GM12873 (cell line): ENCODE measurements at regions not wholly inside any gene's neighbourhood (a gene's known extent, or its start where the extent isn't known, plus 50 kb on each side); places are given as distances from the start of the nearest gene placed in this dataset.
A peak's percentile ranks its signal among the peaks of the same experiment; 100 is the strongest.

Experiments
- TF ChIP-seq, protein P1 (sequence below): IDR thresholded peaks from 2 replicates; pipeline ENCODE4 v1.5.1; 2012; ENCODE audit warnings: low read depth, mild to moderate bottlenecking, moderate library complexity, low read length, control low read depth; ENCODE audit not compliant: insufficient read depth; ENCODE audit errors: missing control alignments

DNA sequence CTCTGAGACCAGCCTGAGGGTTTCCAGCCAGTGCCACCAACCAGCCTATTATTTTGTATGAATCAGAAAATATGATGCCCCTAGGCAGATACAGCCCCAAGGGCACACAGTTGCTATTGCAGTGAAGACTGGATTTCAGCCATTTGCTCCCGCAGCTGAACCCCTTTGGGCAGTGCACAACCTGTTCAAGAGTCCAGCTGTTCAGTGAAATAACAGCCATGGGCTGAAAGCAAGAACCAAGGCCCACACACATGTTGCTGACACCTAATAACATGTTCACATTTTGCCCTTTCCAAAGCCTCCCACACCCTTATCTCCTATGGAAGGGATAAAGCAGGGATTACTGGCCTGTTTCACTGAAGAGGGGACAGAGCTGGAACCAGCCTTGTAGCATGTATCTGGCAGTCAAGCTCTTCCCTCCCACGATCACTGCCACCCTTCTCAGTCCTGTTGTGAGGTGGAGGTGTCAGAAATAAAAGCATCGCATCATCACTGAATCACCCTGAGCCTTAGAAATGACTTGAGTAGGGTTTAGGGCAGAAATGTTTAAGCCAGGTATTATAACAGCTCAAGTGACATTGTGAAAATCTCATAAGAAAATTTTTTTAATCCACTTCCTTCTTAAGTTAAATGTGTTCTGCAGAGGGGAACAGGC lies 137.1 kb upstream of the FSTL4 start:
- TF ChIP-seq, protein P1, sequence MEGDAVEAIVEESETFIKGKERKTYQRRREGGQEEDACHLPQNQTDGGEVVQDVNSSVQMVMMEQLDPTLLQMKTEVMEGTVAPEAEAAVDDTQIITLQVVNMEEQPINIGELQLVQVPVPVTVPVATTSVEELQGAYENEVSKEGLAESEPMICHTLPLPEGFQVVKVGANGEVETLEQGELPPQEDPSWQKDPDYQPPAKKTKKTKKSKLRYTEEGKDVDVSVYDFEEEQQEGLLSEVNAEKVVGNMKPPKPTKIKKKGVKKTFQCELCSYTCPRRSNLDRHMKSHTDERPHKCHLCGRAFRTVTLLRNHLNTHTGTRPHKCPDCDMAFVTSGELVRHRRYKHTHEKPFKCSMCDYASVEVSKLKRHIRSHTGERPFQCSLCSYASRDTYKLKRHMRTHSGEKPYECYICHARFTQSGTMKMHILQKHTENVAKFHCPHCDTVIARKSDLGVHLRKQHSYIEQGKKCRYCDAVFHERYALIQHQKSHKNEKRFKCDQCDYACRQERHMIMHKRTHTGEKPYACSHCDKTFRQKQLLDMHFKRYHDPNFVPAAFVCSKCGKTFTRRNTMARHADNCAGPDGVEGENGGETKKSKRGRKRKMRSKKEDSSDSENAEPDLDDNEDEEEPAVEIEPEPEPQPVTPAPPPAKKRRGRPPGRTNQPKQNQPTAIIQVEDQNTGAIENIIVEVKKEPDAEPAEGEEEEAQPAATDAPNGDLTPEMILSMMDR = no peak

DNA sequence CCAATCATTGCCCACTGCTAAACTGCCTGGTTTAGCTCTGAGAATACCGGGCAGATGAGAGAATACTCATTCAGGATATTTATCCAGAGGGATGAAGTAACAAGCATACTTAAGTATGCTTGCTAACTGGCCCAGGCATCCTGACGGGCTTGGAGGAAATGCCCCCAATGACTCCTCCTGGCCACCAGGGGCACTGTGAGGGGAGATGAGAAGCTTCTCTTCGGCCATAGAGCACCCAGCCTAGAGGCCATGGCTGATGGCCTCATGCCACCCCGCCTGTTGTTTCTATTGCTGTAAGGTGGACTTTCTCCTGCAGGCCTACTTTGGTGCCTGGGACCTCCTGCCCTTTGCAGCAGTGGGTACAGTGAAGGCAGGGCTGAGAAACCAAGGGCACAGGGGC lies 134.5 kb upstream of the FSTL4 start:
- TF ChIP-seq, protein P1 = peak; percentile 58

DNA sequence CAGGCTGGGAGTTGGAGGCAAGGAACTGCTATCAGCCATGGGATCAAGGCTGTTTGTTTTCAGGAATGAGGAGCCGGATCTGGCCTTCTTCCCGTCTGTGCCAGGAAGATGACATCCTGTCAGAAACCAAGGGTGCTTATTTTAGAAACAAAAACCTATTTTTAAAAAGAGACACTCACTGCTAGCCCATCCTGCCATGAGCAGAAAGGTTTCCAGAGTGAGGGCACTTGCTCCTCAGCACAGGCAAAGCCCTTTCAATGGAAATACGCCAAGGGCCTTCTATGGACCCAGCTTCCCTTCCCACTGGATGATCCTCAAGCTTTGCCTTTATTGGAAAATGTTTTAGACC lies 132.6 kb upstream of the FSTL4 start:
- TF ChIP-seq, protein P1 = no peak

DNA sequence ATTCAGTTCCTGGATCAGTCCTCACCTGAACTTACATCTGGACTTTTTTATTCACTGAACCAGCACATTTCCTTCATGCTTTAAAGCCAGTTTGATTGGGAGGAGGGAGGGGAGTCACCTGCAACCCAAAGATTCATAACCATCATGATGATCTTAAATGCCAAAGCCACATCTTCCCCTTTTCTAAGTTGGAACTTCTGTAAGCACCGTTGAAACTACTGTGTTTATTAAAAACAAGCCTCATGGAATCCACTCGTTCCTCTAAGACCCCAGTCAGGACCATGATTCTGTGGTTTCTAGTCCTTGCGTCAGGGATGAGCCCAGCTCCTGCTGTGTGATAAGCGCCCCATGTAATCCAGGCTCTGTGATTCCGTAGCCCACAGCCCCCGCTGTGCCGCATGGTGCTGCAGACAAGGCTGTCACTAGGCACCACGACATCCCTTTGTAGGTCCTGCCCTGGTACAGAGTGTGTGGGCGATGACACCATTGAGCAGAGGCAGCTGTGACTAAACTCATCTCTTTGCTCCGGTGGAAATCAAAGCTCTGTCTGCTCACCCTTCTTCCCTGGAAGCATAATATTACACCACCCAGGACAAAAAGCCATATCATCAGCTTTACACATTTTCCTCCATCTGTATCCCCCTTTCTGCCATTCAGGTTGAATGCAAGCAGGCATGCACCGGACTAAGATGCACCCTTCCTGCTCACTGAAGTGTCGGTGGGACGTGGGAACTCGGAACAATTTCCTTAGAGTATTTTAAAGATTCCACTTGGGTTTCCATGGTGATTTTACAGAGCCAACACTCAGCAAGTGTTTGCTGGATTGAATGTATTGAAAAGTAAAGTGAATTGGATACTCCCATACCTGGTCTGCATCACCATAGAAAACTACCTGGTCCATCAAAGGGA lies 132.0 kb upstream of the FSTL4 start:
- TF ChIP-seq, protein P1 = no peak

DNA sequence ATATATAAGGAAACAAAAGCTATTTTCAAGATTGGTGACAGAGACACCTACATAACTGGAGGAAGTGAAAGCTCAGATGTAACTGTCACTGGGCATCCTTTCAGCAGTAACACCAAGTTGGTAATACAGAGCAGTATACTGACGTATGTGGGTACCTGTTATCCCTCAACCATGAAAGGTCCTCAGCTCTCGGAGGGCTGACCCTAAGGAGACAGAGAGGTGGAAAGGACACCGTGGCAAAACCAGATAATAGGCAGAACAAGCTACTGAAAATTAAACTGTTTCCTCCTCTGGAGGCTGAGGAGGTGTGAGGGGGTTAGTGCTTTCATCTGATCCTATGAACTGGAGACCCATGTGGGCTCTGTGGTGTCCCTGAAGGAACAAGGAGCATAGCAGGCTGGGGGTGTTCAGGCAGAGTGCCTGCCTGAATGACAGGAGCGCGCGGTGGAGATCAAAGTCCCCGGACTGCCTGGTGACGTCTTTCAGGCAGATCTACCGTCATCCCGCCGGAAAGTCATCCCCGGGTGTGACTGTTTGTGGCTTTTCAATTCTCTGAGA lies 130.2 kb upstream of the FSTL4 start:
- TF ChIP-seq, protein P1 = no peak

DNA sequence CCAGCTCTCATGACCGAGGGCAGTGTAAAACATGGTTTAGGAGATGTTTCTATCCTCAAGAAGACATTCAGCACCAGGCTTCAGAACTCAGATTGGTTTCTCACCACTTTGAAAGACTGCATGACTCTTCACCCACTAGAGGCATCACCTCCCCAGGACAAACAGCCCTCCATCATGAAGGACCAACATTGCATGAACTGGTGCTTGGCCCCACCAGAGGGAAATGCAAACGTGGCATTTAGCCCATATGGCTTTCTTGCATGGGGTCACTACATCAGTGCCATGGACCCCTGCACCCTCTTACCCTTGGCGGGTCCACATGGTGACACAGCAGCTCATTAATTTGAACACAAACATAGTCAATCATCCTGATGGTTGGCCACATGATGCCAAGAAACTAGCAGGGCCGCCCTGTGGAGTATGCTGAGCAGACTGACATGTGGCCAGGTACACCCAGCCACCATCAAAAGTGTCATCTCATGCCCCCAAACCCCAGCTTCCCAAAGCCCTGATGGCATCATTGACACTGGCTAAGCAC lies 129.5 kb upstream of the FSTL4 start:
- TF ChIP-seq, protein P1 = no peak

DNA sequence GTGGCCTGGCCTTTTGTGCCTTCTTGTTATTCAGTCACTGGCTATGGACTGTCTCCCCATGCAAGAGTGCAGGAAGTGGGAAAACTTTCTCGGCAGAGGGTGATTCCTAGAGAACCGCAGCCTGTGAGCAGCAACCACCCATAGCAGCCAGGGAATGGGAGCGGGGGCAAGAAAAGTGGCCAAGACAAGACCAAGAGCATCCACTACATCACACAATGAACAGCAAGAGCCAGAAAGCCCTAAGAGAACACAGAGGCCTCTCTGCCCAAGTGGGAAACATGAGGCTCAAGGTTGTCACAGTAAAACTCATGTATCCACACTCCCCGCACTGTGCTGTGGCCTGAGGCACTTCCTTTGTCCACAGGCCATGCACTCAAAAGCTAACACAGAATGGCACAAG lies 129.1 kb upstream of the FSTL4 start:
- TF ChIP-seq, protein P1 = no peak
